Activated naive CD8-positive, alpha-beta T cell treated with anti-CD3 and anti-CD28 coated beads, Interleukin-2, amount 50 U/mL, for 24 hours (primary cell): ENCODE measurements at regions not wholly inside any gene's neighbourhood (a gene's known extent, or its start where the extent isn't known, plus 50 kb on each side); places are given as distances from the start of the nearest gene placed in this dataset.

Source experiments
- ATAC-seq: fragments of 150-1000 bp; cut with Tn5 transposase; one replicate; pipeline ENCODE4 v1.10.0; 2021
- DNase-seq: peaks from one replicate; pipeline ENCODE4 v3.0.0; 2021
- H3K27ac Mint-ChIP-seq: one replicate; pipeline ENCODE4 v1.8.0; 2021; ENCODE audit warnings: mild to moderate bottlenecking, mixed read lengths
- H3K27me3 Mint-ChIP-seq: one replicate; pipeline ENCODE4 v1.8.0; 2021; ENCODE audit warnings: mixed read lengths
- H3K36me3 Mint-ChIP-seq: one replicate; pipeline ENCODE4 v1.8.0; 2021; ENCODE audit warnings: low read depth, mixed read lengths
- H3K4me1 Mint-ChIP-seq: one replicate; pipeline ENCODE4 v1.8.0; 2021; ENCODE audit warnings: mixed read lengths
- H3K4me3 Mint-ChIP-seq: one replicate; pipeline ENCODE4 v1.8.0; 2021; ENCODE audit warnings: mild to moderate bottlenecking, moderate library complexity, mixed read lengths
- H3K9me3 Mint-ChIP-seq: one replicate; pipeline ENCODE4 v1.8.0; 2021; ENCODE audit warnings: mixed read lengths

- peaks cover 65% of the 10 kb centered on the region for H3K4me1 Mint-ChIP-seq
- no peak for DNase-seq
- H3K36me3 Mint-ChIP-seq: no peaks in the 10 kb centered on the region
- no peaks in the 10 kb centered on the region for H3K9me3 Mint-ChIP-seq
- peak overlapping the region; percentile 60 for H3K27ac Mint-ChIP-seq
- no peaks in the 10 kb centered on the region for H3K27me3 Mint-ChIP-seq
- peak overlapping the region; percentile 25 for H3K4me3 Mint-ChIP-seq
- ATAC-seq: no peak
Measured at GRCh38 chr2:234438305-234438977, 58.4 kb downstream of the ARL4C start.

- H3K4me3 Mint-ChIP-seq: no peak overlapping the region
- peaks cover 59% of the 10 kb centered on the region for H3K4me1 Mint-ChIP-seq
- ATAC-seq: peak; percentile 40
Measured at GRCh38 chr2:234437642-234438304, 59.1 kb downstream of the ARL4C start.

GRCh38 chr2:234436482-234436837 lies 60.4 kb downstream of the ARL4C start:
- DNase-seq: no peak
- H3K4me1 Mint-ChIP-seq: peaks cover 50% of the 10 kb centered on the region
- no peak overlapping the region for H3K27ac Mint-ChIP-seq
- no peaks in the 10 kb centered on the region for H3K9me3 Mint-ChIP-seq
- no peaks in the 10 kb centered on the region for H3K36me3 Mint-ChIP-seq
- H3K4me3 Mint-ChIP-seq: no peak overlapping the region
- ATAC-seq: no peak
- no peaks in the 10 kb centered on the region for H3K27me3 Mint-ChIP-seq

More at GRCh38 chr2:234437642-234438304, 59.1 kb downstream of the ARL4C start:
- no peak for DNase-seq
- Mint-ChIP-seq H3K27ac (no peak overlapping the region), H3K27me3 (no peaks in the 10 kb centered on the region), H3K9me3 (no peaks in the 10 kb centered on the region), H3K36me3 (no peaks in the 10 kb centered on the region)

- no peak for ATAC-seq
- Mint-ChIP-seq H3K36me3 (no peaks in the 10 kb centered on the region), H3K9me3 (no peaks in the 10 kb centered on the region), H3K27ac (peak overlapping the region; percentile 15), H3K27me3 (no peaks in the 10 kb centered on the region), H3K4me1 (peaks cover 45% of the 10 kb centered on the region), H3K4me3 (no peak overlapping the region)
- no peak for DNase-seq
Measured at GRCh38 chr2:234435836-234436481, 60.9 kb downstream of the ARL4C start.

GRCh38 chr2:234433201-234433600 lies 63.7 kb downstream of the ARL4C start:
- no peaks in the 10 kb centered on the region for H3K27me3 Mint-ChIP-seq
- DNase-seq (no peak), ATAC-seq (no peak)
- no peaks in the 10 kb centered on the region for H3K36me3 Mint-ChIP-seq
- no peaks in the 10 kb centered on the region for H3K9me3 Mint-ChIP-seq
- peaks cover 35% of the 10 kb centered on the region for H3K4me1 Mint-ChIP-seq
- no peak overlapping the region for H3K4me3 Mint-ChIP-seq
- H3K27ac Mint-ChIP-seq: peak overlapping the region; percentile 25

GRCh38 chr2:234430871-234431270 lies 66.0 kb downstream of the ARL4C start:
- Mint-ChIP-seq H3K9me3 (no peaks in the 10 kb centered on the region), H3K36me3 (no peaks in the 10 kb centered on the region), H3K27ac (no peak overlapping the region), H3K27me3 (no peaks in the 10 kb centered on the region), H3K4me3 (no peak overlapping the region), H3K4me1 (peaks cover 40% of the 10 kb centered on the region)
- DNase-seq: no peak
- no peak for ATAC-seq

GRCh38 chr2:234429265-234429664 lies 67.6 kb downstream of the ARL4C start:
- Mint-ChIP-seq H3K9me3 (no peaks in the 10 kb centered on the region), H3K27ac (no peak overlapping the region), H3K27me3 (no peaks in the 10 kb centered on the region), H3K4me3 (no peak overlapping the region), H3K4me1 (peaks cover 53% of the 10 kb centered on the region), H3K36me3 (no peaks in the 10 kb centered on the region)
- ATAC-seq: no peak
- no peak for DNase-seq

- ATAC-seq (no peak), DNase-seq (no peak)
- Mint-ChIP-seq H3K36me3 (no peaks in the 10 kb centered on the region), H3K4me3 (peak overlapping the region; percentile 54), H3K4me1 (peaks cover 70% of the 10 kb centered on the region), H3K27me3 (no peaks in the 10 kb centered on the region), H3K9me3 (no peaks in the 10 kb centered on the region), H3K27ac (peak overlapping the region; percentile 89)
Measured at GRCh38 chr2:234427081-234428061, 69.5 kb downstream of the ARL4C start.

- H3K27ac Mint-ChIP-seq: peak overlapping the region; percentile 89
- H3K36me3 Mint-ChIP-seq: no peaks in the 10 kb centered on the region
Measured at GRCh38 chr2:234426616-234427015, 70.3 kb downstream of the ARL4C start.

GRCh38 chr2:234425639-234426603 lies 71.0 kb downstream of the ARL4C start:
- peak overlapping the region; percentile 89 for H3K27ac Mint-ChIP-seq
- H3K4me3 Mint-ChIP-seq: peak overlapping the region; percentile 54
- ATAC-seq (peak; percentile 37), DNase-seq (peak; percentile 61)
- no peaks in the 10 kb centered on the region for H3K36me3 Mint-ChIP-seq
- H3K27me3 Mint-ChIP-seq: no peaks in the 10 kb centered on the region
- H3K9me3 Mint-ChIP-seq: no peaks in the 10 kb centered on the region
- peaks cover 84% of the 10 kb centered on the region for H3K4me1 Mint-ChIP-seq

More at GRCh38 chr2:234426616-234427015, 70.3 kb downstream of the ARL4C start:
- Mint-ChIP-seq H3K9me3 (no peaks in the 10 kb centered on the region), H3K27me3 (no peaks in the 10 kb centered on the region), H3K4me3 (peak overlapping the region; percentile 54), H3K4me1 (peaks cover 77% of the 10 kb centered on the region)
- DNase-seq (no peak), ATAC-seq (peak; percentile 6)

GRCh38 chr2:234423884-234424283 lies 73.0 kb downstream of the ARL4C start:
- Mint-ChIP-seq H3K9me3 (no peaks in the 10 kb centered on the region), H3K36me3 (no peaks in the 10 kb centered on the region), H3K27ac (peak overlapping the region; percentile 72), H3K27me3 (no peaks in the 10 kb centered on the region), H3K4me3 (no peak overlapping the region), H3K4me1 (peaks cover 89% of the 10 kb centered on the region)
- DNase-seq (no peak), ATAC-seq (no peak)

- H3K4me1 Mint-ChIP-seq: peaks cover 82% of the 10 kb centered on the region
- H3K36me3 Mint-ChIP-seq: peaks cover 7% of the 10 kb centered on the region
- peaks cover 8% of the 10 kb centered on the region for H3K9me3 Mint-ChIP-seq
- DNase-seq (peak; percentile 58), ATAC-seq (peak; percentile 78)
- peak overlapping the region; percentile 69 for H3K27ac Mint-ChIP-seq
- no peaks in the 10 kb centered on the region for H3K27me3 Mint-ChIP-seq
- peak overlapping the region; percentile 38 for H3K4me3 Mint-ChIP-seq
Measured at GRCh38 chr2:234422981-234423431, 73.9 kb downstream of the ARL4C start.

GRCh38 chr2:234422273-234422732 lies 74.6 kb downstream of the ARL4C start:
- Mint-ChIP-seq H3K4me1 (peaks cover 75% of the 10 kb centered on the region), H3K36me3 (peaks cover 7% of the 10 kb centered on the region), H3K9me3 (peaks cover 8% of the 10 kb centered on the region), H3K27ac (peak overlapping the region; percentile 69), H3K27me3 (no peaks in the 10 kb centered on the region), H3K4me3 (no peak overlapping the region)
- peak; percentile 27 for ATAC-seq
- DNase-seq: no peak
